Trophoblast cell (in vitro differentiated cells and primary cell): ENCODE measurements at regions not wholly inside any gene's neighbourhood (a gene's known extent, or its start where the extent isn't known, plus 50 kb on each side); places are given as distances from the start of the nearest gene placed in this dataset.

Experiments used
- DNase-seq, 2 donors: peaks; one replicate each; pipeline ENCODE4 v3.0.0-alpha.2; 2016
- H2AFZ ChIP-seq: 2 replicates; pipeline ENCODE4 v1.6.1; 2013; ENCODE audit warnings: low read length, moderate library complexity, mild to moderate bottlenecking; ENCODE audit not compliant: insufficient read depth, poor library complexity
- H2AK5ac ChIP-seq: 2 replicates; pipeline ENCODE4 v1.6.1; 2013; ENCODE audit warnings: mild to moderate bottlenecking, low read length
- H2BK120ac ChIP-seq: 2 replicates; pipeline ENCODE4 v1.6.1; 2013; ENCODE audit warnings: low read length, mild to moderate bottlenecking, moderate library complexity; ENCODE audit not compliant: insufficient read depth, poor library complexity
- H2BK12ac ChIP-seq: 2 replicates; pipeline ENCODE4 v1.6.1; 2013; ENCODE audit warnings: mild to moderate bottlenecking, low read length, moderate library complexity
- H2BK5ac ChIP-seq: 2 replicates; pipeline ENCODE4 v1.6.1; 2013; ENCODE audit warnings: low read length, low read depth, moderate library complexity, mild to moderate bottlenecking; ENCODE audit not compliant: poor library complexity
- H3K14ac ChIP-seq: 2 replicates; pipeline ENCODE4 v1.6.1; 2013; ENCODE audit warnings: mild to moderate bottlenecking, low read length
- H3K18ac ChIP-seq: 2 replicates; pipeline ENCODE4 v1.6.1; 2013; ENCODE audit warnings: mild to moderate bottlenecking, low read length
- H3K23ac ChIP-seq: 2 replicates; pipeline ENCODE4 v1.6.1; 2013; ENCODE audit warnings: low read length
- H3K27ac ChIP-seq: 2 replicates; pipeline ENCODE4 v1.5.1; 2013; ENCODE audit warnings: low read depth, mild to moderate bottlenecking, inconsistent platforms, low read length, moderate library complexity
- H3K27me3 ChIP-seq: 2 replicates; pipeline ENCODE4 v1.6.1; 2013; ENCODE audit warnings: inconsistent platforms, mild to moderate bottlenecking, low read length, moderate library complexity; ENCODE audit not compliant: insufficient read depth
- H3K36me3 ChIP-seq, 2 experiments: 1 replicate in 1 of 2; 2 replicates in 1 of 2; pipeline ENCODE4 v1.6.1; 2013; ENCODE audit warnings: low read length in 2 of 2, mild to moderate bottlenecking in 2 of 2, moderate library complexity in 1 of 2; ENCODE audit not compliant: insufficient read depth in 2 of 2, control insufficient read depth in 1 of 2
- H3K4ac ChIP-seq: 2 replicates; pipeline ENCODE4 v1.6.1; 2013; ENCODE audit warnings: low read depth, mild to moderate bottlenecking, low read length, moderate library complexity
- H3K4me1 ChIP-seq, 2 experiments: 1 replicate in 1 of 2; 2 replicates in 1 of 2; pipeline ENCODE4 v1.6.1; 2013; ENCODE audit warnings: low read length in 2 of 2, mild to moderate bottlenecking in 2 of 2, moderate library complexity in 1 of 2; ENCODE audit not compliant: insufficient read depth in 2 of 2, control insufficient read depth in 1 of 2
- H3K4me2 ChIP-seq: 2 replicates; pipeline ENCODE4 v1.6.1; 2013; ENCODE audit warnings: inconsistent platforms, mild to moderate bottlenecking, low read length, moderate library complexity
- H3K4me3 ChIP-seq: 2 replicates; pipeline ENCODE4 v1.5.1; 2013; ENCODE audit warnings: mild to moderate bottlenecking, low read depth, low read length, inconsistent platforms
- H3K79me1 ChIP-seq: one replicate; pipeline ENCODE4 v1.6.1; 2013; ENCODE audit warnings: low read length
- H3K79me2 ChIP-seq: 2 replicates; pipeline ENCODE4 v1.6.1; 2013; ENCODE audit warnings: low read length, mild to moderate bottlenecking; ENCODE audit not compliant: control insufficient read depth, insufficient read depth, poor library complexity
- H3K9ac ChIP-seq: 2 replicates; pipeline ENCODE4 v1.6.1; 2013; ENCODE audit warnings: mild to moderate bottlenecking, low read length
- H3K9me3 ChIP-seq: 2 replicates; pipeline ENCODE4 v1.6.1; 2013; ENCODE audit warnings: low read depth, mild to moderate bottlenecking, control low read depth, inconsistent platforms, low read length; ENCODE audit not compliant: insufficient read depth
- H4K12ac ChIP-seq: 2 replicates; pipeline ENCODE4 v1.6.1; 2013; ENCODE audit warnings: low read depth, mild to moderate bottlenecking, low read length, moderate library complexity
- H4K8ac ChIP-seq: 2 replicates; pipeline ENCODE4 v1.6.1; 2013; ENCODE audit warnings: low read depth, mild to moderate bottlenecking, low read length, moderate library complexity
- H4K91ac ChIP-seq: one replicate; pipeline ENCODE4 v1.6.1; 2013; ENCODE audit warnings: low read depth, mild to moderate bottlenecking, low read length, moderate library complexity
- WGBS: extraction: QIAGEN DNeasy Blood & Tissue Kit; methylation state at CpG from one replicate; pipeline ENCODE4 v1.1.7; 2013; ENCODE audit warnings: missing lambda C conversion rate; ENCODE audit not compliant: insufficient read length, insufficient coverage; ENCODE audit errors: extremely low coverage; 5-methylcytosine and 5-hydroxymethylcytosine counted together

DNA sequence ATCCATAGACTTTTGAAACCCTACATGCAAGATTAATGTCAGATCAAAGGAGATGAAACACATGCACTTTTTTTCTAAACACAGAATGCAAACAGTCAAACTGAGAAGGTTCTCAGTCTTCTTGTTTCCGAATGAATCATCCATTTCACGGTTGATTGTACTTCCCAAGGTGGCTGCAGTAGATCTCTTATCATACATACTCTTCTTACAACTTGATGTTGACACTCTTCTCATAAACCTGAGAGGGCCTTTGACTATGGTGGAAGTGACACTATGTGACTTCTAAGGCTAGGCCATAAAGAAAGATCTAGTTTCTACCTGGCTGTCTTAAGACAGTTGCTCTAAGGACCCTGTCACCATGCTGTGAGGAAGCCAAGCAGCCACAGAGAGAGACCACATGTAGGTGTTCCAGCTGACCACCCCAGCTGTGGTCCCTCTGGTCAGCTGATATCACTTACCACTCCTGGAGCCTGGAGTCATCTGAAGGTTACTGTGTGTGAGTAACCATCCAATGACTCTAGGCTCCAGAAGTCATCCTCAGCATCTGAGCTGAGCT, 67.2 kb upstream of the HMGA2 start:
- no peak overlapping the region for H3K14ac ChIP-seq
- H3K27ac ChIP-seq, result no peak overlapping the region
- no peaks in the 10 kb centered on the region for H3K79me2 ChIP-seq
- H3K18ac ChIP-seq, result no peak overlapping the region
- no peaks in the 10 kb centered on the region for H3K27me3 ChIP-seq
- no peak overlapping the region for H2BK5ac ChIP-seq
- H2AK5ac ChIP-seq, result no peak overlapping the region
- WGBS, result no CpG with 5 or more reads among the region's 2 CpGs
- H3K4me3 ChIP-seq, result no peak overlapping the region
- no peak overlapping the region for H4K12ac ChIP-seq
- H3K23ac ChIP-seq, result no peak overlapping the region
- DNase-seq, result no peak
- H3K4ac ChIP-seq, result no peak overlapping the region
- no peak overlapping the region for H2BK12ac ChIP-seq
- no peak overlapping the region for H4K8ac ChIP-seq
- H3K9me3 ChIP-seq, result no peaks in the 10 kb centered on the region
- no peaks in the 10 kb centered on the region for H3K36me3 ChIP-seq
- H2AFZ ChIP-seq, result no peak overlapping the region
- no peaks in the 10 kb centered on the region for H3K4me1 ChIP-seq
- no peak overlapping the region for H3K4me2 ChIP-seq
- no peak overlapping the region for H2BK120ac ChIP-seq
- no peak overlapping the region for H3K9ac ChIP-seq
- no peaks in the 10 kb centered on the region for H3K79me1 ChIP-seq
- no peak overlapping the region for H4K91ac ChIP-seq

DNA sequence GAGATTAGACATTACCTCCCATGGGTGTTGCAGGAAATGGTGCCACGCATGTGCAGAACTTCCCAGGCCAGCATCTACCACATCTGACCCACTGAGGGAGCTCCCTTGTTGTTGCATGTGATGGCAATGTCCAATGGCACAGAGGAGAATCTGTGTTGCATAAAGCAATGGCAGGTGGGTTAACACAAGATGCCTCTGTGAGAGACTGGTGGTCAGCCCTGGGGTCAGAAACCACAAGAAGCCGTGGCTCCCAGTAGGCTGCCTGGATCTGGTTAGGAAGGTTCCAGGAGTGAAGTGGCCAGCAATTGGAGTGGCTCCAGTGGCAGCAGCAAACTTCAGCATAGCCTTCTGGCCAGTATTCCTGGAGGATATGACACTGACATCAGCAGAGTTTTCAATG, 65.9 kb upstream of the HMGA2 start:
- Histone ChIP-seq H3K4me2 (no peak overlapping the region), H3K4me1 (no peaks in the 10 kb centered on the region), H3K36me3 (no peaks in the 10 kb centered on the region), H3K27ac (no peak overlapping the region), H3K18ac (no peak overlapping the region), H4K12ac (no peak overlapping the region), H3K4me3 (no peak overlapping the region), H3K4ac (no peak overlapping the region), H3K9me3 (no peaks in the 10 kb centered on the region), H3K79me1 (no peaks in the 10 kb centered on the region), H3K23ac (no peak overlapping the region), H3K27me3 (no peaks in the 10 kb centered on the region), H2AK5ac (no peak overlapping the region), H3K14ac (no peak overlapping the region), H2BK120ac (no peak overlapping the region), H2AFZ (no peak overlapping the region), H2BK5ac (no peak overlapping the region), H2BK12ac (no peak overlapping the region), H4K91ac (no peak overlapping the region), H3K9ac (no peak overlapping the region), H3K79me2 (no peaks in the 10 kb centered on the region), H4K8ac (no peak overlapping the region)
- no peak for DNase-seq
- WGBS, result no CpG with 5 or more reads among the region's 2 CpGs

DNA sequence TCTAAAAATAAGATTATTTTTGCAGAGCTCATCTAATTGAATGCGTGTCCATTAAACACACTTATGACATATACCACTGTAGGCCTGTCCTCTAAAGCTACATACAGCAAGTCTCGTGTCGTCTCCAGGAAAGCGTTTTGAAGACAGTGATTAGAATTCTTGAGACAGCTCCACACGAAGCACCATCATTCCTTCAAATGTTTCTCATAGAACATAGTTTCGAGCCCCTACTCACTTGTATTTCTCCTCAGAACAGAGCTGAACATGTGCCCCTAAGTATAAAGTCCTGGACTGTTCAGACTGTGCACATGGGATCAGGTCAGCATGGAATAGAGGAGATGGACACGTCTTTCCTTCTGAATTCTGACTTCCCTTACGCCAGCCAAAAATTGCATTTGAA, 64.5 kb upstream of the HMGA2 start:
- no CpG with 5 or more reads among the region's 8 CpGs for WGBS
- no peak overlapping the region for H4K8ac ChIP-seq
- H3K23ac ChIP-seq, result no peak overlapping the region
- no peaks in the 10 kb centered on the region for H3K36me3 ChIP-seq
- no peaks in the 10 kb centered on the region for H3K79me1 ChIP-seq
- H2AFZ ChIP-seq, result no peak overlapping the region
- H2AK5ac ChIP-seq, result no peak overlapping the region
- H3K4me2 ChIP-seq, result no peak overlapping the region
- H3K9ac ChIP-seq, result no peak overlapping the region
- no peak overlapping the region for H4K12ac ChIP-seq
- no peak overlapping the region for H2BK5ac ChIP-seq
- no peak overlapping the region for H3K4me3 ChIP-seq
- DNase-seq, result no peak
- no peak overlapping the region for H2BK120ac ChIP-seq
- H3K27ac ChIP-seq, result no peak overlapping the region
- no peak overlapping the region for H3K14ac ChIP-seq
- H3K4me1 ChIP-seq, result no peaks in the 10 kb centered on the region
- H2BK12ac ChIP-seq, result no peak overlapping the region
- no peaks in the 10 kb centered on the region for H3K9me3 ChIP-seq
- H3K4ac ChIP-seq, result no peak overlapping the region
- no peaks in the 10 kb centered on the region for H3K27me3 ChIP-seq
- H4K91ac ChIP-seq, result no peak overlapping the region
- no peaks in the 10 kb centered on the region for H3K79me2 ChIP-seq
- H3K18ac ChIP-seq, result no peak overlapping the region

DNA sequence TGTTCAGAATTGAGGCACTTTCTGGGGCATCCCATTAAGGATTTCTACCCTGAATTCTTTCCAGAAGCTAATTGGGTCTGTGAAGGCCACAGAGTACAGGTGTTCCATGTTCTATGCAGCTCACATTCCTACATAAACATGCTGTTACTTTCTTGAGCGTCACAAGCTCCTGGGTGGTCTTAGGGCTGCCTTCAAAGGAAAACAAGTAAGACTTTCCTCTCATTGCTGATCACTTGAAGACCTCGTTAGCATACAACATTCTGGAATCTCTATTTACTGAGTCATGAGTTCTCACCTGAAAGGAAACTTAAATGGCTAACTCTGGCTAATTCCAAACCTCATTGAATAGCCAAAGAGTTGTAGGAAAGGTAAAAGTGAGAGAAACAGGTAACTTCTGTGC, 63.0 kb upstream of the HMGA2 start:
- Histone ChIP-seq H3K9ac (no peak overlapping the region), H2BK5ac (no peak overlapping the region), H4K12ac (no peak overlapping the region), H3K4me1 (no peaks in the 10 kb centered on the region), H4K91ac (no peak overlapping the region), H3K36me3 (no peaks in the 10 kb centered on the region), H2AFZ (no peak overlapping the region), H2BK120ac (no peak overlapping the region), H3K27me3 (no peaks in the 10 kb centered on the region), H2BK12ac (no peak overlapping the region), H3K79me1 (no peaks in the 10 kb centered on the region), H3K9me3 (no peaks in the 10 kb centered on the region), H3K4me2 (no peak overlapping the region), H3K23ac (no peak overlapping the region), H2AK5ac (no peak overlapping the region), H3K14ac (no peak overlapping the region), H4K8ac (no peak overlapping the region), H3K4me3 (no peak overlapping the region), H3K27ac (no peak overlapping the region), H3K18ac (no peak overlapping the region), H3K4ac (no peak overlapping the region), H3K79me2 (no peaks in the 10 kb centered on the region)
- WGBS, result no CpG with 5 or more reads among the region's 2 CpGs
- DNase-seq, result no peak
